ENCODE measurements at regions not wholly inside any gene's neighbourhood (a gene's known extent, or its start where the extent isn't known, plus 50 kb on each side); places are given as distances from the start of the nearest gene placed in this dataset.
"Not testable (repeated sequence)": the region's sequence is repeated elsewhere in the genome, so short reads cannot be mapped to it uniquely, and the experiment has no call there.

DNA sequence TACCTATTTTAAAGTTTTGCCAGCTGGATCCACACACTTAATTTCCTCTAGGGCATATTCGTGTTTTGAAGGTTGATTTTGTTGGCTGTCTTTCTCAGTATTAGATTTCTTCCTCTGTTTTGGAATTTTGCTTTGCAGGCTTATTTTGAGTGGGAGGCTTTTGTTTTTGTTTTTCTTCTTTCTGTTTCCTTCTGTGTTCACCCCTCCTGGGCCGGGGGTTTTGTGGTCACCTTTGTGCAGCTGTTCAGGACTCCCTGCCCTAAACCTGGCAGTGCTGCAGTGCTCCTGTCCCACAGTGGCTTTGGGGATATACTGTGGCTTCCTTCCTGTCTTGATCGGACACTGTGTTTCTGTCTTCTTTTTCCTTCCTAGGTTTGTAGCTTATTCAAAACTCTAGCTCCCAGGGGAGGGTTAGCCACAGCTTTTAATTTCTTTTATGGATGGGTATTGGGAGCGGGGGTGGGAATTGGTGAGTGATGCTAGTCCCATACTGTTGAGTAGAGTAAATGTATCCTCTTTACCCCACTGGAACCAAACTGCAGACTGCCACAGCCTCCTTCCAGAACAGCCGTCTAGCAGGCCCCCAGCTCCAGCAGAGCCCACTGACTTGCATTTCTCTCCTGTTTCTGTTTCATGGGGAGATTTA, 228.7 kb upstream of the FZD8 start:
- no peak overlapping the region for H3K4me3 ChIP-seq (replicated peaks in 1 of 2; ENCODE audit: low read depth in 1 of 2, low read length in 2 of 2)
- no peak overlapping the region for H3K9ac ChIP-seq (ENCODE audit: low read length)
- ATAC-seq (no peak), DNase-seq (ENCODE audit: low read depth, low spot score) (no peak)
- H3K27ac ChIP-seq (ENCODE audit: low read depth, low read length), result no peak overlapping the region
- no peak overlapping the region for H2AFZ ChIP-seq (ENCODE audit: low read depth, low read length, poor library complexity, severe bottlenecking)
- H3K36me3 ChIP-seq (ENCODE audit: control insufficient read depth in 1 of 2, insufficient read depth in 2 of 2, low read length in 2 of 2), result no peaks in the 10 kb centered on the region
- ChIA-PET POLR2A (no interaction called here), CTCF (no interaction called here), RAD21 (ENCODE audit: low non-redundant PET in 1 of 2, low total read pairs in 2 of 2, uncharacterized antibody in 2 of 2, unreplicated experiment in 2 of 2) (no interaction called here)
- H3K79me2 ChIP-seq (ENCODE audit: insufficient read depth, low read length), result no peaks in the 10 kb centered on the region
- intact Hi-C loops (cut with micrococcal nuclease), result no loop called here
- TF ChIP-seq SIN3A (IDR thresholded peaks at IDR 0.05; ENCODE audit: low read depth), result no peak
- TF ChIP-seq ZFX (IDR thresholded peaks at IDR 0.05), result no peak
- TF ChIP-seq, protein P1, sequence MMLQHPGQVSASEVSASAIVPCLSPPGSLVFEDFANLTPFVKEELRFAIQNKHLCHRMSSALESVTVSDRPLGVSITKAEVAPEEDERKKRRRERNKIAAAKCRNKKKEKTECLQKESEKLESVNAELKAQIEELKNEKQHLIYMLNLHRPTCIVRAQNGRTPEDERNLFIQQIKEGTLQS (IDR thresholded peaks at IDR 0.05), result no peak
- TF ChIP-seq TCF7L2 (IDR thresholded peaks at IDR 0.05; ENCODE audit: borderline replicate concordance, extremely low read depth, insufficient read depth, insufficient read length), result no peak
- no peak for TF ChIP-seq POLR2A (IDR thresholded peaks at IDR 0.05; ENCODE audit: borderline replicate concordance, extremely low read depth, insufficient read depth, insufficient read length)
- no peak for TF ChIP-seq ZNF274 (IDR thresholded peaks at IDR 0.05; ENCODE audit: low read depth, low read length)
- TF ChIP-seq, protein P2, sequence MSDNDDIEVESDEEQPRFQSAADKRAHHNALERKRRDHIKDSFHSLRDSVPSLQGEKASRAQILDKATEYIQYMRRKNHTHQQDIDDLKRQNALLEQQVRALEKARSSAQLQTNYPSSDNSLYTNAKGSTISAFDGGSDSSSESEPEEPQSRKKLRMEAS (IDR thresholded peaks at IDR 0.05), result no peak
- TF ChIP-seq YY1 (IDR thresholded peaks at IDR 0.05; ENCODE audit: extremely low read depth, insufficient replicate concordance, low read depth, low read length), result no peak
- TF ChIP-seq, protein P3, sequence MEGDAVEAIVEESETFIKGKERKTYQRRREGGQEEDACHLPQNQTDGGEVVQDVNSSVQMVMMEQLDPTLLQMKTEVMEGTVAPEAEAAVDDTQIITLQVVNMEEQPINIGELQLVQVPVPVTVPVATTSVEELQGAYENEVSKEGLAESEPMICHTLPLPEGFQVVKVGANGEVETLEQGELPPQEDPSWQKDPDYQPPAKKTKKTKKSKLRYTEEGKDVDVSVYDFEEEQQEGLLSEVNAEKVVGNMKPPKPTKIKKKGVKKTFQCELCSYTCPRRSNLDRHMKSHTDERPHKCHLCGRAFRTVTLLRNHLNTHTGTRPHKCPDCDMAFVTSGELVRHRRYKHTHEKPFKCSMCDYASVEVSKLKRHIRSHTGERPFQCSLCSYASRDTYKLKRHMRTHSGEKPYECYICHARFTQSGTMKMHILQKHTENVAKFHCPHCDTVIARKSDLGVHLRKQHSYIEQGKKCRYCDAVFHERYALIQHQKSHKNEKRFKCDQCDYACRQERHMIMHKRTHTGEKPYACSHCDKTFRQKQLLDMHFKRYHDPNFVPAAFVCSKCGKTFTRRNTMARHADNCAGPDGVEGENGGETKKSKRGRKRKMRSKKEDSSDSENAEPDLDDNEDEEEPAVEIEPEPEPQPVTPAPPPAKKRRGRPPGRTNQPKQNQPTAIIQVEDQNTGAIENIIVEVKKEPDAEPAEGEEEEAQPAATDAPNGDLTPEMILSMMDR (IDR thresholded peaks at IDR 0.05 in 2 of 3, conservative IDR thresholded peaks at IDR 0.05 in 1 of 3; ENCODE audit: borderline replicate concordance in 1 of 3, insufficient read depth in 1 of 3, low read depth in 2 of 3, low read length in 2 of 3), result no peak
- no peak for TF ChIP-seq JUND (IDR thresholded peaks at IDR 0.05)
- TF ChIP-seq CEBPB (IDR thresholded peaks at IDR 0.05; ENCODE audit: low read depth), result no peak
- TF ChIP-seq EZH2phosphoT487 (IDR thresholded peaks at IDR 0.05; ENCODE audit: borderline replicate concordance), result no peak
- TF ChIP-seq, protein P4, sequence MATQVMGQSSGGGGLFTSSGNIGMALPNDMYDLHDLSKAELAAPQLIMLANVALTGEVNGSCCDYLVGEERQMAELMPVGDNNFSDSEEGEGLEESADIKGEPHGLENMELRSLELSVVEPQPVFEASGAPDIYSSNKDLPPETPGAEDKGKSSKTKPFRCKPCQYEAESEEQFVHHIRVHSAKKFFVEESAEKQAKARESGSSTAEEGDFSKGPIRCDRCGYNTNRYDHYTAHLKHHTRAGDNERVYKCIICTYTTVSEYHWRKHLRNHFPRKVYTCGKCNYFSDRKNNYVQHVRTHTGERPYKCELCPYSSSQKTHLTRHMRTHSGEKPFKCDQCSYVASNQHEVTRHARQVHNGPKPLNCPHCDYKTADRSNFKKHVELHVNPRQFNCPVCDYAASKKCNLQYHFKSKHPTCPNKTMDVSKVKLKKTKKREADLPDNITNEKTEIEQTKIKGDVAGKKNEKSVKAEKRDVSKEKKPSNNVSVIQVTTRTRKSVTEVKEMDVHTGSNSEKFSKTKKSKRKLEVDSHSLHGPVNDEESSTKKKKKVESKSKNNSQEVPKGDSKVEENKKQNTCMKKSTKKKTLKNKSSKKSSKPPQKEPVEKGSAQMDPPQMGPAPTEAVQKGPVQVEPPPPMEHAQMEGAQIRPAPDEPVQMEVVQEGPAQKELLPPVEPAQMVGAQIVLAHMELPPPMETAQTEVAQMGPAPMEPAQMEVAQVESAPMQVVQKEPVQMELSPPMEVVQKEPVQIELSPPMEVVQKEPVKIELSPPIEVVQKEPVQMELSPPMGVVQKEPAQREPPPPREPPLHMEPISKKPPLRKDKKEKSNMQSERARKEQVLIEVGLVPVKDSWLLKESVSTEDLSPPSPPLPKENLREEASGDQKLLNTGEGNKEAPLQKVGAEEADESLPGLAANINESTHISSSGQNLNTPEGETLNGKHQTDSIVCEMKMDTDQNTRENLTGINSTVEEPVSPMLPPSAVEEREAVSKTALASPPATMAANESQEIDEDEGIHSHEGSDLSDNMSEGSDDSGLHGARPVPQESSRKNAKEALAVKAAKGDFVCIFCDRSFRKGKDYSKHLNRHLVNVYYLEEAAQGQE (IDR thresholded peaks at IDR 0.05; ENCODE audit: low read depth), result no peak
- no peak overlapping the region for H3K4me2 ChIP-seq (ENCODE audit: low read length)
- peaks cover 0 to 4% of the 10 kb centered on the region in 2 experiments; a peak in 1 of 4 replicates for H3K9me3 ChIP-seq (ENCODE audit: control insufficient read depth in 1 of 2, insufficient read depth in 1 of 2, low read depth in 1 of 2, low read length in 2 of 2)
- H3K9me2 ChIP-seq (ENCODE audit: insufficient read depth), result no peaks in the 10 kb centered on the region
- H4K20me1 ChIP-seq (ENCODE audit: insufficient read depth), result no peaks in the 10 kb centered on the region
- no TSS peak for BruUV-seq (replicated peaks)
- no peaks in the 10 kb centered on the region for H3K27me3 ChIP-seq (ENCODE audit: insufficient read depth, low read length)
- H3K4me1 ChIP-seq (ENCODE audit: control insufficient read depth in 1 of 2, insufficient read depth in 2 of 2, low read length in 2 of 2), result no peaks in the 10 kb centered on the region

DNA sequence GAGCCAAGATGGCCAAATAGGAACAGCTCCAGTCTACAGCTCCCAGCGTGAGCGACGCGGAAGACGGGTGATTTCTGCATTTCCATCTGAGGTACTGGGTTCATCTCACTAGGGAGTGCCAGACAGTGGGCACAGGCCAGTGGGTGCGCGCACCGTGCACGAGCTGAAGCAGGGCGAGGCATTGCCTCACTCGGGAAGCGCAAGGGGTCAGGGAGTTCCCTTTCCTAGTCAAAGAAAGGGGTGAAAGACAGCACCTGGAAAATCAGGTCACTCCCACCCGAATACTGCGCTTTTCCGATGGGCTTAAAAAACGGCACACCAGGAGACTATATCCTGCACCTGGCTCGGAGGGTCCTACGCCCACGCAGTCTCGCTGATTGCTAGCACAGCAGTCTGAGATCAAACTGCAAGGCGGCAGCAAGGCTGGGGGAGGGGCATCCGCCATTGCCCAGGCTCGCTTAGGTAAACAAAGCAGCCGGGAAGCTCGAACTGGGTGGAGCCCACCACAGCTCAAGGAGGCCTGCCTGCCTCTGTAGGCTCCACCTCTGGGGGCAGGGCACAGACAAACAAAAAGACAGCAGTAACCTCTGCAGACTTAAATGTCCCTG, 216.7 kb upstream of the FZD8 start:
- H3K9ac ChIP-seq (ENCODE audit: low read length); POLR2A ChIA-PET; H3K4me3 ChIP-seq (replicated peaks in 1 of 2; ENCODE audit: low read depth in 1 of 2, low read length in 2 of 2); H3K79me2 ChIP-seq (ENCODE audit: insufficient read depth, low read length); H2AFZ ChIP-seq (ENCODE audit: low read depth, low read length, poor library complexity, severe bottlenecking); DNase-seq (ENCODE audit: low read depth, low spot score); BruUV-seq (replicated peaks); H3K9me2 ChIP-seq (ENCODE audit: insufficient read depth); H3K4me1 ChIP-seq (ENCODE audit: control insufficient read depth in 1 of 2, insufficient read depth in 2 of 2, low read length in 2 of 2); RAD21 ChIA-PET (ENCODE audit: low non-redundant PET in 1 of 2, low total read pairs in 2 of 2, uncharacterized antibody in 2 of 2, unreplicated experiment in 2 of 2); ATAC-seq; CTCF ChIA-PET; H3K4me2 ChIP-seq (ENCODE audit: low read length); H3K27me3 ChIP-seq (ENCODE audit: insufficient read depth, low read length); intact Hi-C loops (cut with micrococcal nuclease); H3K9me3 ChIP-seq (ENCODE audit: control insufficient read depth in 1 of 2, insufficient read depth in 1 of 2, low read depth in 1 of 2, low read length in 2 of 2); H3K36me3 ChIP-seq (ENCODE audit: control insufficient read depth in 1 of 2, insufficient read depth in 2 of 2, low read length in 2 of 2); H4K20me1 ChIP-seq (ENCODE audit: insufficient read depth); H3K27ac ChIP-seq (ENCODE audit: low read depth, low read length): not testable (repeated sequence)
